ENCODE measurements at regions not wholly inside any gene's neighbourhood (a gene's known extent, or its start where the extent isn't known, plus 50 kb on each side); places are given as distances from the start of the nearest gene placed in this dataset.

GRCh38 chr3:28727307-28727706 is 378.7 kb upstream of the AZI2 start:
- no peak for DNase-seq

- no peak for DNase-seq
Observed at GRCh38 chr3:28738425-28738824, 389.8 kb upstream of the AZI2 start.

GRCh38 chr3:28739647-28740046 is 391.0 kb upstream of the AZI2 start:
- no peak for DNase-seq

GRCh38 chr3:28743271-28743670 is 394.6 kb upstream of the AZI2 start:
- DNase-seq = no peak

GRCh38 chr3:28743831-28744230 is 395.2 kb upstream of the AZI2 start:
- DNase-seq = no peak

GRCh38 chr3:28745436-28745835 is 396.8 kb upstream of the AZI2 start:
- no peak for DNase-seq

- peak in 1 of 56 donors; percentile 1 for DNase-seq
Observed at GRCh38 chr3:28745916-28746617, 397.4 kb upstream of the AZI2 start.

- DNase-seq = no peak
Observed at GRCh38 chr3:28746990-28747389, 398.4 kb upstream of the AZI2 start.

- DNase-seq = no peak
Observed at GRCh38 chr3:28751864-28752263, 403.2 kb upstream of the AZI2 start.

GRCh38 chr3:28752290-28752689 is 403.7 kb upstream of the AZI2 start:
- DNase-seq = no peak

- no peak for DNase-seq
Observed at GRCh38 chr3:28756056-28756455, 407.4 kb upstream of the AZI2 start.

GRCh38 chr3:28758115-28758514 is 409.5 kb upstream of the AZI2 start:
- DNase-seq = no peak

- no peak for DNase-seq
Observed at GRCh38 chr3:28761375-28761774, 412.8 kb upstream of the AZI2 start.

GRCh38 chr3:28765194-28765593 is 416.6 kb upstream of the AZI2 start:
- no peak for DNase-seq

GRCh38 chr3:28768439-28768838 is 419.8 kb upstream of the AZI2 start:
- DNase-seq = no peak

GRCh38 chr3:28777806-28778475 is 429.3 kb upstream of the AZI2 start:
- DNase-seq = no peak

- no peak for DNase-seq
Observed at GRCh38 chr3:28780480-28780879, 431.9 kb upstream of the AZI2 start.

GRCh38 chr3:28781053-28781452 is 432.4 kb upstream of the AZI2 start:
- no peak for DNase-seq

GRCh38 chr3:28786446-28786845 is 437.8 kb upstream of the AZI2 start:
- no peak for DNase-seq

- DNase-seq = no peak
Observed at GRCh38 chr3:28788571-28788970, 439.9 kb upstream of the AZI2 start.

GRCh38 chr3:28791713-28792255 is 443.2 kb upstream of the AZI2 start:
- no peak for DNase-seq

- DNase-seq = no peak
Observed at GRCh38 chr3:28792604-28793003, 444.0 kb upstream of the AZI2 start.

- DNase-seq = no peak
Observed at GRCh38 chr3:28799084-28799483, 450.5 kb upstream of the AZI2 start.
